ENCODE measurements at regions not wholly inside any gene's neighbourhood (a gene's known extent, or its start where the extent isn't known, plus 50 kb on each side); places are given as distances from the start of the nearest gene placed in this dataset.
"Not testable (repeated sequence)": the region's sequence is repeated elsewhere in the genome, so short reads cannot be mapped to it uniquely, and the experiment has no call there.

- Histone ChIP-seq H3K9me3 (peaks cover 0 to 13% (median 8%) of the 10 kb centered on the region in 3 donors), H3K36me3 (no peaks in the 10 kb centered on the region), H3K4me1 (no peaks in the 10 kb centered on the region), H3K27me3 (no peaks in the 10 kb centered on the region), H3K27ac (no peak overlapping the region), H3K4me3 (no peak overlapping the region)
- no peak for DNase-seq
- intact Hi-C loops (cut with DNase I; ENCODE audit: low total_unique reads): no loop called here
- no peak for TF ChIP-seq CTCF (IDR thresholded peaks at IDR 0.05)
These were observed 1224.8 kb downstream of the JRKL start for GRCh38 chr11:97614606-97615005.

- DNase-seq: no peak
- TF ChIP-seq CTCF (IDR thresholded peaks at IDR 0.05): no peak
- Histone ChIP-seq H3K36me3 (no peaks in the 10 kb centered on the region), H3K9me3 (peaks cover 0 to 8% (median 6%) of the 10 kb centered on the region in 3 donors), H3K27ac (no peak overlapping the region), H3K4me1 (no peaks in the 10 kb centered on the region), H3K4me3 (no peak overlapping the region), H3K27me3 (no peaks in the 10 kb centered on the region)
- intact Hi-C loops (cut with DNase I; ENCODE audit: low total_unique reads): no loop called here
These were observed 1225.7 kb downstream of the JRKL start for GRCh38 chr11:97615546-97615945.

GRCh38 chr11:97617031-97617430 lies 1227.2 kb downstream of the JRKL start:
- DNase-seq: no peak
- no peak overlapping the region for H3K27ac ChIP-seq
- no peaks in the 10 kb centered on the region for H3K27me3 ChIP-seq
- no peak overlapping the region for H3K4me3 ChIP-seq
- TF ChIP-seq CTCF (IDR thresholded peaks at IDR 0.05): no peak
- H3K4me1 ChIP-seq: no peaks in the 10 kb centered on the region
- intact Hi-C loops (cut with DNase I; ENCODE audit: low total_unique reads): no loop called here
- no peaks in the 10 kb centered on the region for H3K36me3 ChIP-seq
- H3K9me3 ChIP-seq: peaks cover 0 to 8% (median 6%) of the 10 kb centered on the region in 3 donors

- DNase-seq: no peak
- Histone ChIP-seq H3K27me3 (no peaks in the 10 kb centered on the region), H3K4me1 (no peaks in the 10 kb centered on the region), H3K4me3 (no peak overlapping the region), H3K27ac (no peak overlapping the region), H3K9me3 (peaks cover 0 to 8% (median 6%) of the 10 kb centered on the region in 3 donors), H3K36me3 (no peaks in the 10 kb centered on the region)
- intact Hi-C loops (cut with DNase I; ENCODE audit: low total_unique reads): no loop called here
- TF ChIP-seq CTCF (IDR thresholded peaks at IDR 0.05): no peak
These were observed 1230.2 kb downstream of the JRKL start for GRCh38 chr11:97620007-97620406.

GRCh38 chr11:97621282-97621681 lies 1231.5 kb downstream of the JRKL start:
- DNase-seq: no peak
- Histone ChIP-seq H3K4me1 (no peaks in the 10 kb centered on the region), H3K9me3 (peaks cover 0 to 8% (median 6%) of the 10 kb centered on the region in 3 donors), H3K27me3 (no peaks in the 10 kb centered on the region), H3K27ac (no peak overlapping the region), H3K4me3 (no peak overlapping the region), H3K36me3 (no peaks in the 10 kb centered on the region)
- no peak for TF ChIP-seq CTCF (IDR thresholded peaks at IDR 0.05)
- intact Hi-C loops (cut with DNase I; ENCODE audit: low total_unique reads): no loop called here

GRCh38 chr11:97622795-97623194 lies 1233.0 kb downstream of the JRKL start:
- DNase-seq: no peak
- Histone ChIP-seq H3K4me1 (no peaks in the 10 kb centered on the region), H3K4me3 (no peak overlapping the region), H3K9me3 (no peaks in the 10 kb centered on the region), H3K27ac (no peak overlapping the region), H3K36me3 (no peaks in the 10 kb centered on the region), H3K27me3 (no peaks in the 10 kb centered on the region)
- TF ChIP-seq CTCF (IDR thresholded peaks at IDR 0.05): no peak
- intact Hi-C loops (cut with DNase I; ENCODE audit: low total_unique reads): no loop called here

GRCh38 chr11:97636741-97637140 lies 1246.9 kb downstream of the JRKL start:
- H3K4me1 ChIP-seq; DNase-seq; H3K36me3 ChIP-seq; H3K27ac ChIP-seq; H3K4me3 ChIP-seq; intact Hi-C loops (cut with DNase I; ENCODE audit: low total_unique reads); H3K9me3 ChIP-seq; H3K27me3 ChIP-seq: not testable (repeated sequence)

Data from tibial artery (tissue), 4 donors.